ENCODE measurements at regions not wholly inside any gene's neighbourhood (a gene's known extent, or its start where the extent isn't known, plus 50 kb on each side); places are given as distances from the start of the nearest gene placed in this dataset.

GRCh38 chr13:33728271-33729037 lies 89.5 kb upstream of the RFC3 start:
- no peak overlapping the region for H3K4ac ChIP-seq (ENCODE audit: low read depth, low read length)
- no peak overlapping the region for H4K8ac ChIP-seq (replicated peaks; ENCODE audit: insufficient read length, low read depth, low read length)
- H2AFZ ChIP-seq (ENCODE audit: low read length), result no peak overlapping the region
- WGBS (ENCODE audit: extremely low coverage, insufficient read length, low lambda C conversion rate), result no CpG with 5 or more reads among the region's 7 CpGs
- no peak overlapping the region for H3K14ac ChIP-seq (ENCODE audit: insufficient read depth, low read length)
- no peak overlapping the region for H4K91ac ChIP-seq (ENCODE audit: insufficient read length, low read depth, low read length)
- H3K27ac Mint-ChIP-seq, result no peak overlapping the region
- H2BK15ac ChIP-seq (ENCODE audit: low read depth, low read length), result no peak overlapping the region
- no peaks in the 10 kb centered on the region for H3K27me3 Mint-ChIP-seq (ENCODE audit: low read depth)
- no peak overlapping the region for H3K4me2 ChIP-seq (ENCODE audit: insufficient read depth, insufficient read length, low read length)
- H3K23ac ChIP-seq (ENCODE audit: insufficient read length, low read depth, low read length), result no peak overlapping the region
- no peaks in the 10 kb centered on the region for H3K9me3 Mint-ChIP-seq
- H3K4me3 Mint-ChIP-seq, result no peak overlapping the region
- no peak overlapping the region for H2BK12ac ChIP-seq (ENCODE audit: insufficient read length, low read depth, low read length)
- H4K5ac ChIP-seq (ENCODE audit: insufficient read length, low read depth, low read length), result no peak overlapping the region
- TF ChIP-seq, protein P1, sequence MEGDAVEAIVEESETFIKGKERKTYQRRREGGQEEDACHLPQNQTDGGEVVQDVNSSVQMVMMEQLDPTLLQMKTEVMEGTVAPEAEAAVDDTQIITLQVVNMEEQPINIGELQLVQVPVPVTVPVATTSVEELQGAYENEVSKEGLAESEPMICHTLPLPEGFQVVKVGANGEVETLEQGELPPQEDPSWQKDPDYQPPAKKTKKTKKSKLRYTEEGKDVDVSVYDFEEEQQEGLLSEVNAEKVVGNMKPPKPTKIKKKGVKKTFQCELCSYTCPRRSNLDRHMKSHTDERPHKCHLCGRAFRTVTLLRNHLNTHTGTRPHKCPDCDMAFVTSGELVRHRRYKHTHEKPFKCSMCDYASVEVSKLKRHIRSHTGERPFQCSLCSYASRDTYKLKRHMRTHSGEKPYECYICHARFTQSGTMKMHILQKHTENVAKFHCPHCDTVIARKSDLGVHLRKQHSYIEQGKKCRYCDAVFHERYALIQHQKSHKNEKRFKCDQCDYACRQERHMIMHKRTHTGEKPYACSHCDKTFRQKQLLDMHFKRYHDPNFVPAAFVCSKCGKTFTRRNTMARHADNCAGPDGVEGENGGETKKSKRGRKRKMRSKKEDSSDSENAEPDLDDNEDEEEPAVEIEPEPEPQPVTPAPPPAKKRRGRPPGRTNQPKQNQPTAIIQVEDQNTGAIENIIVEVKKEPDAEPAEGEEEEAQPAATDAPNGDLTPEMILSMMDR (conservative IDR thresholded peaks at IDR 0.05), result no peak
- H2BK20ac ChIP-seq (ENCODE audit: low read depth, low read length, poor library complexity, severe bottlenecking), result no peak overlapping the region
- no peaks in the 10 kb centered on the region for H3K36me3 Mint-ChIP-seq (ENCODE audit: insufficient read depth in 1 of 3, low read depth in 3 of 3)
- H3K4me1 Mint-ChIP-seq, result peaks cover 3 to 4% of the 10 kb centered on the region in 2 experiments
- H3K23me2 ChIP-seq (ENCODE audit: insufficient read length, low read depth, low read length, poor library complexity, severe bottlenecking), result no peaks in the 10 kb centered on the region
- no peak overlapping the region for H2BK120ac ChIP-seq (ENCODE audit: low read depth, low read length, poor library complexity, severe bottlenecking)
- no peak overlapping the region for H2BK5ac ChIP-seq (ENCODE audit: insufficient read length, low read length)
- H3K9ac ChIP-seq (ENCODE audit: extremely low read depth, insufficient read length, low read length), result no peak overlapping the region
- H3K27me3 ChIP-seq (ENCODE audit: insufficient read depth, low read length), result no peaks in the 10 kb centered on the region
- no peaks in the 10 kb centered on the region for H3K9me3 ChIP-seq (ENCODE audit: control insufficient read depth, low read depth, low read length)
- no peak overlapping the region for H3K27ac ChIP-seq (ENCODE audit: insufficient read length, low read depth, low read length)
- no peak overlapping the region for H3K18ac ChIP-seq (ENCODE audit: insufficient read length, low read depth, low read length)
- H4K20me1 ChIP-seq (ENCODE audit: control insufficient read depth, insufficient read depth, insufficient read length), result no peaks in the 10 kb centered on the region
- no peaks in the 10 kb centered on the region for H3K4me1 ChIP-seq (ENCODE audit: insufficient read depth, low read length)
- no peak overlapping the region for H3T11ph ChIP-seq (ENCODE audit: low read length)
- no peaks in the 10 kb centered on the region for H3K79me2 ChIP-seq (ENCODE audit: insufficient read depth, low read length)
- no peak overlapping the region for H2AK5ac ChIP-seq (ENCODE audit: insufficient read length, low read length)
- no peak for DNase-seq
- H3K56ac ChIP-seq (ENCODE audit: insufficient read length, low read depth, low read length), result no peak overlapping the region
- no peaks in the 10 kb centered on the region for H3K79me1 ChIP-seq (ENCODE audit: insufficient read depth, low read depth, low read length, poor library complexity, severe bottlenecking)
